ENCODE measurements at regions not wholly inside any gene's neighbourhood (a gene's known extent, or its start where the extent isn't known, plus 50 kb on each side); places are given as distances from the start of the nearest gene placed in this dataset.

- TF ChIP-seq POLR2A (IDR thresholded peaks at IDR 0.05), result no peak
- no peak for TF ChIP-seq CTCF (IDR thresholded peaks at IDR 0.05)
Observed at GRCh38 chr18:78455386-78455785, 524.2 kb upstream of the SALL3 start.
